ENCODE measurements at regions not wholly inside any gene's neighbourhood (a gene's known extent, or its start where the extent isn't known, plus 50 kb on each side); places are given as distances from the start of the nearest gene placed in this dataset.

DNA sequence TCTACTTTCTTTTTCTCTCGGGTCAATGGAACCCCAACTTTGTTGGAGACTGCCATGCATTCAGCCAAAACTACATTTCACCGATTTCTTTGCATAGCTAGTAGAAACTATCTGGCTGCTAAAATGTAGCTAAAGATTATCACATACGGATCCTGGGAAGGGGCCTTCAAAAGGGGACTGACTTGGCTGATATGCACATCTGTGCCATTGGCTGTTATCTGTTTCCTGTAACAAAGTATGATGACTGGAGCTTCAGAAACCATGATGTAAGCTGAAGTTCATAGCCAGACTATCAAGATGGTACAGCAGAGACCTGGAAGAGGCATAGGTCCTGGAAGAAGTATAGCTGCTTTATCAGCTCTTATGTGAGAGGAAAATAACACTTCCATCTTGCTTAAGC lies 179.1 kb downstream of the NSUN3 start:
- Mint-ChIP-seq H3K27me3 (ENCODE audit: low read depth) (peaks cover 9% of the 10 kb centered on the region), H3K4me1 (ENCODE audit: low read depth) (no peaks in the 10 kb centered on the region), H3K36me3 (ENCODE audit: insufficient read depth) (no peaks in the 10 kb centered on the region), H3K4me3 (no peak overlapping the region), H3K9me3 (peaks cover 4% of the 10 kb centered on the region)
- no peak for DNase-seq
- no peak for ATAC-seq

DNA sequence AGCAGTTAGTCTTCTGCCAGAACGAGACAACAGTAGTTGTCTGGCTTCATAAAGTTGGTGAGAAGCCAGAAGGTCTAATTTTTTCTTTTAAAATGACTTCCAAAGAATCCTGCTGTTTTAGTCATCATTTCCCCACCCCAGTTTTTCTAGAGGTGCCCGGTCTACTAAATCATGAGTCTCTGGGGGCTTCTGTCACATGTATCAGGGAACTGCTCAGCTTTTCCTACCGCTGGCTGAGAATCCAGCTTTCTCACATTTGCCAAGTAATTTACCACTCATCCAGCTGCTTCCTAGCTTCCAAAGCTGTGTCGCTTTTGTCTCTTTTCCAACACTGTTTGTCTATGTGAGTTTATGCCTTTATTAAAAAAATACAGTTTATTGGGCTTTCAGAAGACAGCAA lies 183.3 kb downstream of the NSUN3 start:
- H3K36me3 Mint-ChIP-seq (ENCODE audit: insufficient read depth) = no peaks in the 10 kb centered on the region
- ATAC-seq (no peak), DNase-seq (no peak)
- no peak overlapping the region for H3K4me3 Mint-ChIP-seq
- H3K4me1 Mint-ChIP-seq (ENCODE audit: low read depth) = no peaks in the 10 kb centered on the region
- H3K27me3 Mint-ChIP-seq (ENCODE audit: low read depth) = peaks cover 21% of the 10 kb centered on the region
- H3K9me3 Mint-ChIP-seq = no peaks in the 10 kb centered on the region

DNA sequence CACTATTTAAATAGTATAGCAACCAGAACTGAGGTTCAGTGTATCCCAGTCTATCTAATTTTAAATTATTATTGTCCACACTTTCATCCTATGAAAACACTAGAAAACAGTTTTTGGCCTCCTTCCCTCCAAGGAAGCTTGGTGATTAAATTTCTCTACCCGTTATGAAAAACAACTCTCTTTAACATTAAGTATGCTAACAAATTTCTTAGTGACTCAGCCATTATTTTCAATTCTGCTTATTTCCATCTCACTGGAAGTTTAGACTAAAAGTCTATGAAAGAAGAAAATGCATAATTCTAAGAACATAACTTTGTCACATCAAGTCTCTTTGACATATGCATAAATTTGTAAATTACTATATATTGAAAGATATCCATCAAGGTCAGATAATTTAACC lies 185.2 kb downstream of the NSUN3 start:
- ATAC-seq (no peak), DNase-seq (no peak)
- Mint-ChIP-seq H3K4me1 (ENCODE audit: low read depth) (no peaks in the 10 kb centered on the region), H3K36me3 (ENCODE audit: insufficient read depth) (no peaks in the 10 kb centered on the region), H3K27me3 (ENCODE audit: low read depth) (peaks cover 21% of the 10 kb centered on the region), H3K9me3 (no peaks in the 10 kb centered on the region), H3K4me3 (no peak overlapping the region)

DNA sequence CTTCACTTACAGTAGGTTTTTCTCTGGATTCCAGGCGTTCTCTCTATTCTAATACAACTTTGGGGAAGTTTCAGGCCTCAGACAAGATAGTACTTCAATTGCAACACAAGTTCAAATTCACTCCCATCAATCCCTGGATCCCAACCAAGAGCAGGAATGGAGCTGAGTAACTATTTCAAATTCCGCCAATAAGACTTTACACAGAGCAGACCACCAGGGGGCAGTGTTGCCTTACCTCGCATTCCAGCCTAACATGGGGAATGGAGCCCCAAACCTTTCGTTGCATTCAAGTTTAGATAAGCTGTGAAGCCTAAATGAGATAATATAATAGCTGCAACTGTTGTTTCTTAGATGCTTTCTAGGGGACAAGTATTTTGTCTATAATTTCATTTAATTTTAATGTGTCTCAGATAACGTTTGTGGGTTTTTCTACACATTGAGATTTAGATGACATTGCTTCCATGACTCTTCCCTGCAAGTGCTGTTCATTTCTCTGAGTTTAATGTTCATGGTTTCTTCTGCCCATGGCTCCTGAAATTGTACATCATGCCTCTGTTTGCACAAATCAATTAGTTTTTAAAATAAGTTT lies 186.7 kb downstream of the NSUN3 start:
- Mint-ChIP-seq H3K36me3 (ENCODE audit: insufficient read depth) (no peaks in the 10 kb centered on the region), H3K9me3 (no peaks in the 10 kb centered on the region), H3K4me1 (ENCODE audit: low read depth) (no peaks in the 10 kb centered on the region), H3K27me3 (ENCODE audit: low read depth) (peaks cover 25% of the 10 kb centered on the region), H3K4me3 (no peak overlapping the region)
- peak; percentile 29 for DNase-seq
- ATAC-seq = peak in 1 of 2 donors; percentile 63

DNA sequence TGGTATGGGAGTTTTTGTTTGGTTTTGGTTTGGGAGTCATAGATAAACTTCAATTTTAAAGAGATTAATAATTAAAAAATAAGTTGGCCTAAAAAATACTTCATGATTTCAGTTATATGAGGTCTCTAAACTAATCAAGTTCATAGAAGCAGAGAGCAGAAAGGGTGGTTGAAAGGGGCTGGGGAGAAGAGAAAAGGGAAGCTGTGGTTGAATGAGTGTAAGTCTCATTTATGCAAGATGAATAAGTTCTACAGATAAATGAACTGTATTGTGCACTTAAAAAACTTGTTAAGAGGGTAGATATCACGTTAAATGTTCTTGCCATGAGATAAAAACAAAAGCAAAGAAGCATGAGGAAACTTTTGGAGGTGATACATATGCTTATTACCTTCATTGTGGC lies 188.7 kb downstream of the NSUN3 start:
- Mint-ChIP-seq H3K4me1 (ENCODE audit: low read depth) (no peaks in the 10 kb centered on the region), H3K4me3 (no peak overlapping the region), H3K27me3 (ENCODE audit: low read depth) (peaks cover 21% of the 10 kb centered on the region), H3K36me3 (ENCODE audit: insufficient read depth) (no peaks in the 10 kb centered on the region), H3K9me3 (no peaks in the 10 kb centered on the region)
- ATAC-seq = no peak
- DNase-seq = no peak

DNA sequence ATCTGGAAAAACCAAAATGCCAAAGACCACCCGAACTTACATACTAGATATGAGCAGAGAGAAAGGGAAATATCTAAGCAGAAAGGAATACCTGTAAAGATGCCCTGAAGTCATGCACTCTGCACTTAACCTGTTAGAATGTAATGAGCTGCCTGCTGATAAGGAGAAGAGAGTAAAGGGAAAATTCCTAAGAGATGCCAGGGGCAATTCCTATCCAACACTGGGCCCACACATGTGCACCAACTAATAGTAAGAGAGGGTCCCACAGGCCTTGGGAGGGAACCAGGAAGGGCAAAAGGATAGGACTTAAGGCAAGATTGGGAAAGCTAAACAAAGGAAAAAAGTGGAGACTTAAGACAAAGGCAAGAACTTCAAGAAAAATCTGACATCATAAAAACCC lies 189.5 kb downstream of the NSUN3 start:
- Mint-ChIP-seq H3K36me3 (ENCODE audit: insufficient read depth) (no peaks in the 10 kb centered on the region), H3K4me3 (no peak overlapping the region), H3K27me3 (ENCODE audit: low read depth) (peaks cover 15% of the 10 kb centered on the region), H3K4me1 (ENCODE audit: low read depth) (no peaks in the 10 kb centered on the region), H3K9me3 (no peaks in the 10 kb centered on the region)
- no peak for DNase-seq
- ATAC-seq = no peak

DNA sequence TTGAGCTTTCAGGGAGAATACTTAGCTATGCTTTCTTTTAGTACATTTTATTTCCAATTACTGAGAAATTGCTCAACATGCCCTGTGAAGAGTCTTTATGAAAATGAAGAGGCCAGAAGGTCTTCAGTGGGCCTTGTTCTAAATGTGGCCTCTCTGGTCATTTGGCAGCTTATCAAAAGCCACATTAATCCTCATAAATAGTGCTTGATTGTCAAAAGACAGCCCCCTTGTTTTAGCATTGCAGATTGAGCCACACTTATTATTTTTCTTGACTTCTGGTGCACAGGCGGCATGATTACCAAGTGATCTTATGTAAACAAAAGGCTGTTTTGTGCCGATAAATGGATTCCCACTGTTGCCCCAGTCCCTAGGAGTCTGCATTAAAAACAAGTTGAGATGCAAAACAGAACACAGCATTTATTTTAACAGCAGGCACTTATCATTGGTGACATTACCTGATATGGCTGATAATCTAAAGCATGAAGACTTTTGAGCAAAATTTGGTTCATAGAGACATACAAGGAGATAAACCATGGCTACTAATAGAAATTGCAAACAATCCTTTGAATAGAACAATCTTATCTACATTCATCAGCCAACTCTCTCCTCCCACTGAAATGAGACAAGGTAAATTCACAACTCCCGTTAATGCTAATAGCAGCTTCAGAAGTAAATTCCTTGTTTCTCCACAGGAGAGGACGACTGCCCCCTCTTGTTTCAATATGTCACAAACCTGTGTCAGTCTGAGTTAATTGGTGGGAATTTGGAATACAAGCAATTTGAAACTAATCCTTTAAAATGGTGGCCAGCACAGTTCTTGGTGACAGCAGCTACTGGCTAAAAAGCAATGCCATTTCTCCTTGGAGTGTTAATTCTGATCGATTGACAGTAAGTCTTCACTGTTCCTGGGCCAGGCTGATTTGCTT lies 194.3 kb downstream of the NSUN3 start:
- Mint-ChIP-seq H3K36me3 (ENCODE audit: insufficient read depth) (no peaks in the 10 kb centered on the region), H3K27me3 (ENCODE audit: low read depth) (peaks cover 6% of the 10 kb centered on the region), H3K4me1 (ENCODE audit: low read depth) (no peaks in the 10 kb centered on the region), H3K4me3 (no peak overlapping the region), H3K9me3 (no peaks in the 10 kb centered on the region)
- ATAC-seq (no peak), DNase-seq (no peak)

DNA sequence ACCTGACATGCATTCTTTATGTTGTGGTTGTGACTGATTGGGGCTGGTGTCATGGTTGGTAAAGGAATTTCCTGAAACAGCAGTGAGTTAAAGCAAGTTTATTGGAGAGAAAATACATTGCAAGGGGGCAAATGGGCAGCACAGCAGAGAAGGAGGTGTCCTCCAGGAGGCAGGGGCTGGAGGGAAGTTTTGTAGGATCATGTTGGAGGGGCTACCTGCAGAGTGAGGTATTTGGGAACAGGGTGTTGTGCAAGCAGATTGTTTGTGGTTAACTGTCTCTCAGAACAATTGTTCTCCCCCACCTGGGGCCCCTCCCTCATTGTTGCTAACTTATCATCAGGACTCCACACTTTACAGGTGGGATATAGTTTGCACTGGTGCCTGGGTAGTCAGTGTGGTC lies 196.0 kb downstream of the NSUN3 start:
- Mint-ChIP-seq H3K9me3 (no peaks in the 10 kb centered on the region), H3K4me1 (ENCODE audit: low read depth) (no peaks in the 10 kb centered on the region), H3K36me3 (ENCODE audit: insufficient read depth) (no peaks in the 10 kb centered on the region), H3K27me3 (ENCODE audit: low read depth) (peaks cover 2% of the 10 kb centered on the region), H3K4me3 (no peak overlapping the region)
- ATAC-seq (no peak), DNase-seq (no peak)

DNA sequence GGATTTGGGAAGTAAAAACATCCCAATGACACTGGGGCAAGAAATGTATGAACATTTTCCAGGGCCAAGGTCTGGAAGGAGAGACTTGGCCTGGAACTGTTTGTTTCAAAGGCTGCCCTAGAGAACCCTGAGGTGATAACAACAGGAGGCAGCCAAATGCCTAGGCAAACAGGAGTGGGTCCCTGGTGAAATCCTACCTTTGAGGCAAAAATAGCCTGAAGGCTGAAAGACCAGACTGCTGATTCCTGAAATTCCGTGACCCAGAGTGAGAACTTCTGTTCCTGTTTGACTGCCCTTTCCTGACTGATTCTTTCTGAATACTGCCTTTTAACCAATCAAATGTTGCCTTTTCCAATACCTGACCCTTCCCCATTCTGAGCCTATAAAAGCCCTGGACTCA lies 196.4 kb downstream of the NSUN3 start:
- no peaks in the 10 kb centered on the region for H3K36me3 Mint-ChIP-seq (ENCODE audit: insufficient read depth)
- ATAC-seq (no peak), DNase-seq (no peak)
- H3K9me3 Mint-ChIP-seq = no peaks in the 10 kb centered on the region
- peaks cover 2% of the 10 kb centered on the region for H3K27me3 Mint-ChIP-seq (ENCODE audit: low read depth)
- H3K4me3 Mint-ChIP-seq = no peak overlapping the region
- H3K4me1 Mint-ChIP-seq (ENCODE audit: low read depth) = no peaks in the 10 kb centered on the region

DNA sequence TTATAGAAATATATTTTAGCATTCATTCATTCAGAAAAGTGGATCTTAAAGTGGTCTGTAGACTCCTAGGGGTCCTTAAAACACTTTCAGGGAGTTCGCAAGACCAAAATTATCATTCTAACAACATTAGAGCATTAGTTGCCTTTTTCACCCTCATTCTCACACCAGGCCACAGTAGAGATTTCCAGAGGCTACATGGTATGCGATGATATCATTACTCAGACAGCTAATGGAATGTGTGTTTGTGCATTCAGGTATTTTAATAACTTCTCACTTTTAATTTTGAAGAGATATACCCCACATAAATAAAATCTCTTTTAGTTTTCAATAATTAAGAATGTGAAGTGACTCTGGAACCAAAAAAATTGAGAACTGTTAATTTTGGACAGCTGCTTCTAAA lies 206.9 kb downstream of the NSUN3 start:
- Mint-ChIP-seq H3K4me3 (no peak overlapping the region), H3K27me3 (ENCODE audit: low read depth) (no peaks in the 10 kb centered on the region), H3K9me3 (no peaks in the 10 kb centered on the region), H3K4me1 (ENCODE audit: low read depth) (no peaks in the 10 kb centered on the region), H3K36me3 (ENCODE audit: insufficient read depth) (no peaks in the 10 kb centered on the region)
- no peak for ATAC-seq
- no peak for DNase-seq

DNA sequence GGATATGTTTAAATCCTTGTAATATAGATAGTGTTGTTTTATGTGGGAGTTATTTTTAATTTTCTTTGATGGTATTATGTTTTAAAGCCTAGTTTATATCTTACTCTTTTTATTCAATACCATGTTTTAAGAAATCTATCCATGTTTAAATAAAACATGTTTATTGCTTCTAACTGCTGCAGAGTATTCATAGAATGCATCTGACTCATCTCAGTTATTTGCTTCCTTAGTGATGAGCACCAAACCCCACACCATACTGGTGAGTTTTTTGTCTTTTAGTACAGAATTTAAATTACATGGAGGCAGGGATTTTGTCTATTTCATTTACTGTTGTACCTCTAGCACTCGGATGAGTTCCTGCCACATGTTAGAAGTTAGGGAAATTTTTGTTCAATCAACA lies 209.2 kb downstream of the NSUN3 start:
- ATAC-seq (no peak), DNase-seq (no peak)
- H3K4me1 Mint-ChIP-seq (ENCODE audit: low read depth) = no peaks in the 10 kb centered on the region
- no peaks in the 10 kb centered on the region for H3K9me3 Mint-ChIP-seq
- H3K27me3 Mint-ChIP-seq (ENCODE audit: low read depth) = no peaks in the 10 kb centered on the region
- H3K4me3 Mint-ChIP-seq = no peak overlapping the region
- no peaks in the 10 kb centered on the region for H3K36me3 Mint-ChIP-seq (ENCODE audit: insufficient read depth)

DNA sequence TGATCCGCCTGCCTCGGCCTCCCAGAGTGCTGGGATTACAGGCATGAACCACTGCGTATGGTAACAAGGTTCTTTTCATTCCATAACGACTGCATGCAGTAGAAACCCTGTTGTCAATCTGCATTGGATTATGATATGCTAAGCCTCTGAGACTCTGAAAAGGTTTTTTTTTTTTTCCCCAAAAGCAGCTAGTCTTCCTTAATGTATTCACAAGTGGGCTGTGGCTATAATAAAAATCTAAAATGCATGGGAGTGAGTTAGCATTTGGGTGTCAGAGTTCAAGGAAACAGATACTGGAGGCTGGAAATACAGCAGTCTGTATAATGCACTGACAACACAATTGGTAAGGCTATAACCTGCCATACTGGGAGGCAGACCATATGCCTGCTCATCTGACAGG lies 218.1 kb downstream of the NSUN3 start:
- Mint-ChIP-seq H3K36me3 (ENCODE audit: insufficient read depth) (no peaks in the 10 kb centered on the region), H3K27me3 (ENCODE audit: low read depth) (no peaks in the 10 kb centered on the region), H3K4me1 (ENCODE audit: low read depth) (no peaks in the 10 kb centered on the region), H3K9me3 (no peaks in the 10 kb centered on the region), H3K4me3 (no peak overlapping the region)
- ATAC-seq = no peak
- DNase-seq = no peak

DNA sequence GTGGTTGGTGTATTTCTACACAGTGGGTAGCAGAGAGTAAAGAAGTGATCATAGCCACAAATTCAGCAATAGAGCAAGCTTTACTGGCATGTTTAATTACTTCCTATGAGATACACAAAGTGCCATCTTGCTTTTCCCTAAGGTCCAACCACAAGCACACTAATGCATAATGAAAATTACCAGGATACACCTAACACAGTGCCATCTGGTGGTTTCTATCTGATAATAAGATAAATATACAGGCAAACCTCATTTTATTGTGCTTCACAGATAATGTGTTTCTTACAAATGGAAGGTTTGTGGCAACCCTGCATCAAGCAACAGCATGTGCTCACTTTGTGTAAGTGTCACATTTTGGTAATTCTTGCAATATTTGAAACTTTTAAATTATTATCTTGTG lies 223.0 kb downstream of the NSUN3 start:
- Mint-ChIP-seq H3K4me3 (no peak overlapping the region), H3K36me3 (ENCODE audit: insufficient read depth) (no peaks in the 10 kb centered on the region), H3K9me3 (no peaks in the 10 kb centered on the region), H3K27me3 (ENCODE audit: low read depth) (no peaks in the 10 kb centered on the region), H3K4me1 (ENCODE audit: low read depth) (no peaks in the 10 kb centered on the region)
- ATAC-seq (no peak), DNase-seq (no peak)

DNA sequence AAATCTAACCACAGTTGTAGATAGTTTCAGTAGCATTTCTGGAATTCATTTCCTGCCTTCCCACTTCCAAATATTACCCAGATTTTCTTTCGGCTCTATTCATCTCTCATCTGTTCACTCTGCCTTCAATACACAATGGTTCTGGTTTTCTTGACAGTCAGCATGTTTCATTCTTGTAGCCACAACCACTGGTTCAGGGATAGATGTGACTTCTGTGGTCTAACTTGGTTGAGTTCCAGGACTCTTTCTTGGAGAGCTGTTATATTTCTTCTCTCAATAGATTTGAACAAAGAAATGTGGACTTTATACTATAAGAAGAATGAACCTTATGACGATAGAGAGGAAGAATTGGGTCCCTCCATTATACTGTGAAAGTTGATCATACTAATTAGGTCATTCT lies 228.8 kb downstream of the NSUN3 start:
- ATAC-seq (no peak), DNase-seq (no peak)
- no peaks in the 10 kb centered on the region for H3K36me3 Mint-ChIP-seq (ENCODE audit: insufficient read depth)
- peaks cover 2% of the 10 kb centered on the region for H3K27me3 Mint-ChIP-seq (ENCODE audit: low read depth)
- no peak overlapping the region for H3K4me3 Mint-ChIP-seq
- peaks cover 4% of the 10 kb centered on the region for H3K9me3 Mint-ChIP-seq
- no peaks in the 10 kb centered on the region for H3K4me1 Mint-ChIP-seq (ENCODE audit: low read depth)

DNA sequence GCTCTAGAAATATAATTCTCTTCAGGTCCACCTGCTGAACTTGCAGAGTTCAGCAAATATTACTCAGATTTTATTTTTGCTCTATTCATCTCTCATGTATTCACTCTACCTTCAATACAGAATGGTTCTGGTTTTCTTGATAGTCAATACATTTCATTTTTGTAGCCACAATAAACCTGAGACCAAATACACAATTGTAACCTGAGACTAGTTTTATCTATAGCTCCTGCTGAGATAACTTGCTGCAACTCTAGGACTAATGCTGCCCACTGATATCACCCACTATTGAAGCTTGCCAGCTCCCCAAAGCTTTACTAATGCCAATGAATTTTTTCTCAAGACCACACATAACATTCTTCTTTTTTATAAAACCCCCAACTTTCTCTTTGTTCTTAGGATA lies 229.3 kb downstream of the NSUN3 start:
- Mint-ChIP-seq H3K4me1 (ENCODE audit: low read depth) (no peaks in the 10 kb centered on the region), H3K27me3 (ENCODE audit: low read depth) (peaks cover 2% of the 10 kb centered on the region), H3K9me3 (peaks cover 4% of the 10 kb centered on the region), H3K36me3 (ENCODE audit: insufficient read depth) (no peaks in the 10 kb centered on the region), H3K4me3 (no peak overlapping the region)
- no peak for ATAC-seq
- DNase-seq = no peak
